WTC11 (cell line): ENCODE measurements at regions not wholly inside any gene's neighbourhood (a gene's known extent, or its start where the extent isn't known, plus 50 kb on each side); places are given as distances from the start of the nearest gene placed in this dataset.

Experiments
- ATAC-seq: fragments of 200-7000 bp; cut with Tn5 transposase; 2 replicates; pipeline ENCODE4 v1.10.0; 2021; ENCODE audit warnings: mild to moderate bottlenecking, moderate library complexity
- CTCF ChIA-PET: fragments of 300-600 bp; sonication (Branson Sonifier 250); formaldehyde crosslinking; loops from one replicate; lab custom pipeline; 2021; ENCODE audit warnings: antibody characterized with exemption; lab: Charles Lee
- POLR2A ChIA-PET: fragments of 350-600 bp; sonication (Branson Sonifier 250); formaldehyde crosslinking; loops from one replicate; lab custom pipeline; 2021; ENCODE audit warnings: antibody characterized with exemption; lab: Charles Lee
- DNase-seq: peaks from one replicate; pipeline ENCODE4 v3.0.0; 2021; ENCODE audit warnings: low spot score
- H3K27ac Mint-ChIP-seq: 2 replicates; pipeline ENCODE4 v1.8.0; 2021; ENCODE audit warnings: mixed read lengths
- H3K27me3 Mint-ChIP-seq: 2 replicates; pipeline ENCODE4 v1.8.0; 2021; ENCODE audit warnings: low read depth, mild to moderate bottlenecking, moderate library complexity, mixed read lengths
- H3K36me3 Mint-ChIP-seq: 2 replicates; pipeline ENCODE4 v1.8.0; 2021; ENCODE audit warnings: mixed read lengths
- H3K4me1 Mint-ChIP-seq: 2 replicates; pipeline ENCODE4 v1.8.0; 2022; ENCODE audit warnings: mixed read lengths
- H3K4me3 Mint-ChIP-seq: 2 replicates; pipeline ENCODE4 v1.8.0; 2021; ENCODE audit warnings: mild to moderate bottlenecking, moderate library complexity, mixed read lengths
- H3K9me3 Mint-ChIP-seq: 2 replicates; pipeline ENCODE4 v1.8.0; 2021; ENCODE audit warnings: mixed read lengths
- ATF1 ChIP-seq: sonication (generic); formaldehyde crosslinking; IDR thresholded peaks from 2 replicates; pipeline ENCODE4 v1.8.1; 2023; ENCODE audit warnings: mild to moderate bottlenecking, moderate library complexity, missing genetic modification reagents
- CREM ChIP-seq: sonication (generic); formaldehyde crosslinking; IDR thresholded peaks from 2 replicates; pipeline ENCODE4 v1.8.1; 2022; ENCODE audit warnings: mild to moderate bottlenecking, missing genetic modification reagents, moderate library complexity
- ESRRA ChIP-seq: sonication (generic); formaldehyde crosslinking; IDR thresholded peaks from 2 replicates; pipeline ENCODE4 v1.8.1; 2022; ENCODE audit warnings: mild to moderate bottlenecking, missing genetic modification reagents, borderline replicate concordance
- FOXP4 ChIP-seq: sonication (generic); formaldehyde crosslinking; IDR thresholded peaks from 2 replicates; pipeline ENCODE4 v1.8.0; 2022; ENCODE audit warnings: mild to moderate bottlenecking, missing genetic modification reagents
- HMGA2 ChIP-seq: fragments of 250-450 bp; sonication (Bioruptor Pico); IDR thresholded peaks from 2 replicates; pipeline ENCODE4 v1.4.0; 2021; ENCODE audit warnings: mild to moderate bottlenecking, moderate library complexity
- NFATC4 ChIP-seq: fragments of 250-450 bp; sonication (Bioruptor Pico); IDR thresholded peaks from 2 replicates; pipeline ENCODE4 v1.9.0; 2021; ENCODE audit warnings: mild to moderate bottlenecking
- OVOL2 ChIP-seq: fragments of 250-450 bp; sonication (Bioruptor Pico); IDR thresholded peaks from 2 replicates; pipeline ENCODE4 v1.9.0; 2021; ENCODE audit warnings: mild to moderate bottlenecking, borderline replicate concordance
- TEAD1 ChIP-seq: sonication (generic); formaldehyde crosslinking; IDR thresholded peaks from 2 replicates; pipeline ENCODE4 v1.8.0; 2022; ENCODE audit warnings: mild to moderate bottlenecking, missing genetic modification reagents
- USF1 ChIP-seq: sonication (generic); formaldehyde crosslinking; IDR thresholded peaks from 2 replicates; pipeline ENCODE4 v1.8.0; 2022; ENCODE audit warnings: mild to moderate bottlenecking, missing genetic modification reagents
- USF2 ChIP-seq: sonication (generic); formaldehyde crosslinking; IDR thresholded peaks from 2 replicates; pipeline ENCODE4 v1.8.1; 2023; ENCODE audit warnings: mild to moderate bottlenecking, missing genetic modification reagents, moderate library complexity
- ZNF138 ChIP-seq: sonication (generic); formaldehyde crosslinking; conservative IDR thresholded peaks from 2 replicates; pipeline ENCODE4 v1.8.1; 2022; ENCODE audit warnings: mild to moderate bottlenecking, moderate library complexity, missing genetic modification reagents
- ZNF396 ChIP-seq: fragments of 250-450 bp; sonication (Bioruptor Pico); IDR thresholded peaks from 2 replicates; pipeline ENCODE4 v1.8.0; 2021; ENCODE audit warnings: mild to moderate bottlenecking, moderate library complexity, borderline replicate concordance
- ZNF425 ChIP-seq: fragments of 250-450 bp; sonication (Bioruptor Pico); conservative IDR thresholded peaks from 2 replicates; pipeline ENCODE4 v1.9.0; 2021; ENCODE audit warnings: mild to moderate bottlenecking
- TF ChIP-seq, protein P1 (sequence below): fragments of 250-450 bp; sonication (Bioruptor Pico); IDR thresholded peaks from 2 replicates; pipeline ENCODE4 v2.1.2; 2022; ENCODE audit warnings: mild to moderate bottlenecking, moderate library complexity
- TF ChIP-seq, protein P2 (sequence below): fragments of 250-450 bp; sonication (Bioruptor Pico); IDR thresholded peaks from 2 replicates; pipeline ENCODE4 v1.9.0; 2021; ENCODE audit warnings: mild to moderate bottlenecking
- TF ChIP-seq, protein P3 (sequence below): sonication (generic); formaldehyde crosslinking; IDR thresholded peaks from 2 replicates; pipeline ENCODE4 v1.8.0; 2022; ENCODE audit warnings: mild to moderate bottlenecking, missing genetic modification reagents
- TF ChIP-seq, protein P4 (sequence below): fragments of 250-450 bp; sonication (Bioruptor Pico); IDR thresholded peaks from 2 replicates; pipeline ENCODE4 v1.9.0; 2021; ENCODE audit warnings: mild to moderate bottlenecking

DNA sequence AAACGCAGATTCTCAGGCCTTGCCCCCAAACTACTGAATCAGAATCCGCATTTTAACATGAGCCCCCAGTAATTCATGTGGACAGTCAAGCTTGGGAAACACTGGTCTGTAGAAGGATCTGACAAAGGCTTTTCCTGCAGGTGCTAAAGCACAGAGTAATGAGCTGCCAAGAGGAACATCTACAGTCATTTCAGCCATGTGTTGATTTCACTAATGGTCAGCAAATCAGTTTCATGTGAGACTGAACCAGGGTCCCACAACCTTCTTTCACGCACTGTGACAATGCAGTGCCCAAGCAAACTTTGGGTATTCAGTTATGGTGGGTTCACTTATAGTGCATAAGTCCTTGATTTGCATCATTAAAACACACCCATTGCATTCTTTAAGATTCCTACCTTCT is 237.6 kb downstream of the TUSC7 start:
- ATAC-seq (no peak), DNase-seq (no peak)
- Mint-ChIP-seq H3K36me3 (no peaks in the 10 kb centered on the region), H3K27me3 (no peaks in the 10 kb centered on the region), H3K4me1 (peaks cover 11% of the 10 kb centered on the region), H3K9me3 (peaks cover 20% of the 10 kb centered on the region), H3K4me3 (no peak overlapping the region), H3K27ac (no peak overlapping the region)
- TF ChIP-seq, protein P1, sequence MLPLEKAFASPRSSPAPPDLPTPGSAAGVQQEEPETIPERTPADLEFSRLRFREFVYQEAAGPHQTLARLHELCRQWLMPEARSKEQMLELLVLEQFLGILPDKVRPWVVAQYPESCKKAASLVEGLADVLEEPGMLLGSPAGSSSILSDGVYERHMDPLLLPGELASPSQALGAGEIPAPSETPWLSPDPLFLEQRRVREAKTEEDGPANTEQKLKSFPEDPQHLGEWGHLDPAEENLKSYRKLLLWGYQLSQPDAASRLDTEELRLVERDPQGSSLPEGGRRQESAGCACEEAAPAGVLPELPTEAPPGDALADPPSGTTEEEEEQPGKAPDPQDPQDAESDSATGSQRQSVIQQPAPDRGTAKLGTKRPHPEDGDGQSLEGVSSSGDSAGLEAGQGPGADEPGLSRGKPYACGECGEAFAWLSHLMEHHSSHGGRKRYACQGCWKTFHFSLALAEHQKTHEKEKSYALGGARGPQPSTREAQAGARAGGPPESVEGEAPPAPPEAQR (CRISPR knock-in tag): no peak
- TF ChIP-seq, protein P2, sequence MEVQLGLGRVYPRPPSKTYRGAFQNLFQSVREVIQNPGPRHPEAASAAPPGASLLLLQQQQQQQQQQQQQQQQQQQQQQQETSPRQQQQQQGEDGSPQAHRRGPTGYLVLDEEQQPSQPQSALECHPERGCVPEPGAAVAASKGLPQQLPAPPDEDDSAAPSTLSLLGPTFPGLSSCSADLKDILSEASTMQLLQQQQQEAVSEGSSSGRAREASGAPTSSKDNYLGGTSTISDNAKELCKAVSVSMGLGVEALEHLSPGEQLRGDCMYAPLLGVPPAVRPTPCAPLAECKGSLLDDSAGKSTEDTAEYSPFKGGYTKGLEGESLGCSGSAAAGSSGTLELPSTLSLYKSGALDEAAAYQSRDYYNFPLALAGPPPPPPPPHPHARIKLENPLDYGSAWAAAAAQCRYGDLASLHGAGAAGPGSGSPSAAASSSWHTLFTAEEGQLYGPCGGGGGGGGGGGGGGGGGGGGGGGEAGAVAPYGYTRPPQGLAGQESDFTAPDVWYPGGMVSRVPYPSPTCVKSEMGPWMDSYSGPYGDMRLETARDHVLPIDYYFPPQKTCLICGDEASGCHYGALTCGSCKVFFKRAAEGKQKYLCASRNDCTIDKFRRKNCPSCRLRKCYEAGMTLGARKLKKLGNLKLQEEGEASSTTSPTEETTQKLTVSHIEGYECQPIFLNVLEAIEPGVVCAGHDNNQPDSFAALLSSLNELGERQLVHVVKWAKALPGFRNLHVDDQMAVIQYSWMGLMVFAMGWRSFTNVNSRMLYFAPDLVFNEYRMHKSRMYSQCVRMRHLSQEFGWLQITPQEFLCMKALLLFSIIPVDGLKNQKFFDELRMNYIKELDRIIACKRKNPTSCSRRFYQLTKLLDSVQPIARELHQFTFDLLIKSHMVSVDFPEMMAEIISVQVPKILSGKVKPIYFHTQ (CRISPR knock-in tag): no peak
- TF ChIP-seq HMGA2 (no peak), ZNF425 (no peak), ZNF396 (CRISPR knock-in tag) (no peak), TEAD1 (CRISPR knock-in tag) (no peak), ATF1 (CRISPR knock-in tag) (no peak), CREM (CRISPR knock-in tag) (no peak), OVOL2 (CRISPR knock-in tag) (no peak), ZNF138 (CRISPR knock-in tag) (no peak), USF1 (CRISPR knock-in tag) (no peak), USF2 (CRISPR knock-in tag) (no peak), NFATC4 (CRISPR knock-in tag) (no peak), ESRRA (CRISPR knock-in tag) (no peak), FOXP4 (no peak)
- TF ChIP-seq, protein P3, sequence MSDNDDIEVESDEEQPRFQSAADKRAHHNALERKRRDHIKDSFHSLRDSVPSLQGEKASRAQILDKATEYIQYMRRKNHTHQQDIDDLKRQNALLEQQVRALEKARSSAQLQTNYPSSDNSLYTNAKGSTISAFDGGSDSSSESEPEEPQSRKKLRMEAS (CRISPR knock-in tag): no peak
- TF ChIP-seq, protein P4, sequence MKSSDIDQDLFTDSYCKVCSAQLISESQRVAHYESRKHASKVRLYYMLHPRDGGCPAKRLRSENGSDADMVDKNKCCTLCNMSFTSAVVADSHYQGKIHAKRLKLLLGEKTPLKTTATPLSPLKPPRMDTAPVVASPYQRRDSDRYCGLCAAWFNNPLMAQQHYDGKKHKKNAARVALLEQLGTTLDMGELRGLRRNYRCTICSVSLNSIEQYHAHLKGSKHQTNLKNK (CRISPR knock-in tag): no peak
- ChIA-PET POLR2A (interaction anchor here (1.1 kb wide), 1 partner anchor 72 kb away, joined by 3 read pairs; no protein-coding TSS in a partner anchor), CTCF (no interaction called here)
